ENCODE measurements at regions not wholly inside any gene's neighbourhood (a gene's known extent, or its start where the extent isn't known, plus 50 kb on each side); places are given as distances from the start of the nearest gene placed in this dataset.

DNA sequence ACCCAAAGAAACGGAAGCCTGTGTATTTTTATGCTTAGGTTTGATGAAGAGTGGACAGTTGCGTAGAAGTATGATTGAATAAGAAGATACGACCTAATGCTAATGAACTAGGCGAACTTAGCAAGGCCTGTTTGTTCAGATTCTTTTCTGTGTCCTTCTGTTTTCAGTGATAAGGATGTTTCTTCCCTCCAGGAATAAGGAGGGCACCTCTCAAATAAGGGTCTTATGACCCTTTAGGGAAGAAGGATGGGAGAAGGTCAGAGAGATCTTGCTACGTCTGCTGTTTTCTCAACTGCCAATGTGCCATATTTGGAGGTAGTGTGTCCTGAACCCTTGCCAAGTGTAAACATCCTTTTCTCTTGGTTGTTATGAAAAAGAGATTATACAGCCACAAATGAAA lies 524.8 kb downstream of the UTRN start:
- Mint-ChIP-seq H3K27me3 (ENCODE audit: low read depth) (no peaks in the 10 kb centered on the region), H3K27ac (no peak overlapping the region), H3K4me1 (no peaks in the 10 kb centered on the region), H3K4me3 (no peak overlapping the region), H3K9me3 (no peaks in the 10 kb centered on the region), H3K36me3 (ENCODE audit: low read depth) (peaks cover 40% of the 10 kb centered on the region)
- TF ChIP-seq, protein P1, sequence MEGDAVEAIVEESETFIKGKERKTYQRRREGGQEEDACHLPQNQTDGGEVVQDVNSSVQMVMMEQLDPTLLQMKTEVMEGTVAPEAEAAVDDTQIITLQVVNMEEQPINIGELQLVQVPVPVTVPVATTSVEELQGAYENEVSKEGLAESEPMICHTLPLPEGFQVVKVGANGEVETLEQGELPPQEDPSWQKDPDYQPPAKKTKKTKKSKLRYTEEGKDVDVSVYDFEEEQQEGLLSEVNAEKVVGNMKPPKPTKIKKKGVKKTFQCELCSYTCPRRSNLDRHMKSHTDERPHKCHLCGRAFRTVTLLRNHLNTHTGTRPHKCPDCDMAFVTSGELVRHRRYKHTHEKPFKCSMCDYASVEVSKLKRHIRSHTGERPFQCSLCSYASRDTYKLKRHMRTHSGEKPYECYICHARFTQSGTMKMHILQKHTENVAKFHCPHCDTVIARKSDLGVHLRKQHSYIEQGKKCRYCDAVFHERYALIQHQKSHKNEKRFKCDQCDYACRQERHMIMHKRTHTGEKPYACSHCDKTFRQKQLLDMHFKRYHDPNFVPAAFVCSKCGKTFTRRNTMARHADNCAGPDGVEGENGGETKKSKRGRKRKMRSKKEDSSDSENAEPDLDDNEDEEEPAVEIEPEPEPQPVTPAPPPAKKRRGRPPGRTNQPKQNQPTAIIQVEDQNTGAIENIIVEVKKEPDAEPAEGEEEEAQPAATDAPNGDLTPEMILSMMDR (IDR thresholded peaks at IDR 0.05; ENCODE audit: unreplicated experiment in 3 of 3): no peak

DNA sequence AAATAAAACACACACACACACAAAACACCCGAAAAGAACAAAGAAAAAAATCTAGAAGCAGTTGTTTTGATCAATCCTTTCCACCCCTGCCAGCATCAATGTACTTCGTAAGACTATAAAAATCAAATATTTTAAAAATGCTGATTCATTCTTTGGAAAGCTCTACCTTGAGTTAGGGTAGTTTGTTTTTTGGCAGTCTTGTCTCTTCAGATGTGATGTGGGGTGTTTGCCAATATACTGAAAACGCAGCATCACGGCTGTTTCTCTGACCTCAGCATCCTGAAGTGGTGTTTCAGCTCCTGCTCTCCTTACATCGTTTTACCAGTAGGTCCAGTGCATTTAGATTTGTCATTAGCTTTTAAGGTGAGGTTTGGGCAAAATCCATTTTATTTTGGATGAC lies 526.0 kb downstream of the UTRN start:
- Mint-ChIP-seq H3K27ac (no peak overlapping the region), H3K4me3 (no peak overlapping the region), H3K9me3 (no peaks in the 10 kb centered on the region), H3K27me3 (ENCODE audit: low read depth) (no peaks in the 10 kb centered on the region), H3K4me1 (peaks cover 5% of the 10 kb centered on the region), H3K36me3 (ENCODE audit: low read depth) (peaks cover 36% of the 10 kb centered on the region)
- TF ChIP-seq, protein P1 (IDR thresholded peaks at IDR 0.05; ENCODE audit: unreplicated experiment in 3 of 3): no peak

DNA sequence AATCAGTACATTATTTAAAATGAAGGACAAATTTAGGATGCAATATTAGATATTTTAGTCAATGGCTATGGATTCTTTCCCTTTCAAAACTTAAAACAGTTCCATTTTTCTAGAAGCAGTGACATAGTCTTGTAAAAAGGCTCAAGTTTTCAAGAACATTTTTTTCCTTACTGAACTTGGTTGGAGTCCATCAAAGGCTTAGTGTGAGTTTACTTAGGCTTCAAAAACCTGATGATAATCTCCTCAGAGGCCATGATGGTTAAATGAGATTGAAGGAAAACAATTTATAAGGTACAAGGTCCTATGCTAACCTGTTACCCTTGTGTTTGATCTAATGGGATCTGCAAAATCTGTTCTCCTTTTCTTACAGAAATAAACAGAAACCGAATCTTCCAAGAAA lies 531.8 kb downstream of the UTRN start:
- TF ChIP-seq, protein P1 (IDR thresholded peaks at IDR 0.05; ENCODE audit: unreplicated experiment in 3 of 3): no peak
- Mint-ChIP-seq H3K27me3 (ENCODE audit: low read depth) (no peaks in the 10 kb centered on the region), H3K4me1 (peaks cover 20% of the 10 kb centered on the region), H3K9me3 (no peaks in the 10 kb centered on the region), H3K36me3 (ENCODE audit: low read depth) (peaks cover 18% of the 10 kb centered on the region), H3K27ac (no peak overlapping the region), H3K4me3 (no peak overlapping the region)

DNA sequence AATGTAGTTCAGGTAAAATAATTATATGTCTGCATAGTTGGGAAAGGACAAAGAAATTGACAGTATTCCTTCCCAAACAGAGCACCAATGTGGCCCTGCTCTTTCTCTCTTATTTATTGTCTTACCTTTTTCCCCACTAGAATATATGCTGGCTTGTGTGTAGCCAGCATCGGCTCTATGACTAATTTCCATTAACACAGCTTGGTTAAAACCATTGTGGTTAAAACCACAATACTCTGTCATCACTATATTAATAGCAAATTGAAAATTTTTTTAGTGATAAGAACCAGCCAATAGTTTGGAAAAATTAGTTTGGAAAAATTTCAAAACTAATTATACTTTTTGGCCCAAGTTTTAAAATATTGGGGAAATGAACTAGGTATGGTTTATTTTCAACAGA lies 535.1 kb downstream of the UTRN start:
- H3K27ac Mint-ChIP-seq: no peak overlapping the region

DNA sequence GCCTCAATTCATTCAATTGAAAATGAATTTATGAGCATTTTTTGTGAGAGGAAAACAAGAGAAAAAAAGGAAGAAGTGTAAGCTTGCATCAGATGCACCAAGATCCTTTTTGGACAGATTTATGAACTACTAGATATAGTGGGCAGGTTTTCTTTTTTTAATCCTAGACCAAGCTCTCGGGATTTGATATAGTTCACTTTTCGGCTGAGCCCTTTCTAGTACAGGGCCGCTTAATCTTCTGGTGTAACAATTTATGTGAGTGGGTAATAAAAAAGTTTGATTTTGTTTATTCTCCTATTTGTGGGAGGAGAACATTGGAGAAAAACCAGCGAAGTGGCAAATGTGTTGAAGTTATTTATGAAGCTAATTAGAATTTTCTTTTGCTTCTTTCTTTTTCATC lies 538.0 kb downstream of the UTRN start:
- Mint-ChIP-seq H3K36me3 (ENCODE audit: low read depth) (peaks cover 27% of the 10 kb centered on the region), H3K27ac (peak overlapping the region in 1 of 3 experiments; percentile 35), H3K4me1 (peaks cover 17% of the 10 kb centered on the region), H3K9me3 (no peaks in the 10 kb centered on the region), H3K4me3 (no peak overlapping the region), H3K27me3 (ENCODE audit: low read depth) (no peaks in the 10 kb centered on the region)
- TF ChIP-seq, protein P1 (IDR thresholded peaks at IDR 0.05; ENCODE audit: unreplicated experiment in 3 of 3): no peak

More for the DNA sequence above, 535.1 kb downstream of the UTRN start:
- Mint-ChIP-seq H3K4me3 (no peak overlapping the region), H3K9me3 (no peaks in the 10 kb centered on the region), H3K4me1 (peaks cover 28% of the 10 kb centered on the region), H3K27me3 (ENCODE audit: low read depth) (no peaks in the 10 kb centered on the region), H3K36me3 (ENCODE audit: low read depth) (peaks cover 9% of the 10 kb centered on the region)
- TF ChIP-seq, protein P1 (IDR thresholded peaks at IDR 0.05; ENCODE audit: unreplicated experiment in 3 of 3): no peak

DNA sequence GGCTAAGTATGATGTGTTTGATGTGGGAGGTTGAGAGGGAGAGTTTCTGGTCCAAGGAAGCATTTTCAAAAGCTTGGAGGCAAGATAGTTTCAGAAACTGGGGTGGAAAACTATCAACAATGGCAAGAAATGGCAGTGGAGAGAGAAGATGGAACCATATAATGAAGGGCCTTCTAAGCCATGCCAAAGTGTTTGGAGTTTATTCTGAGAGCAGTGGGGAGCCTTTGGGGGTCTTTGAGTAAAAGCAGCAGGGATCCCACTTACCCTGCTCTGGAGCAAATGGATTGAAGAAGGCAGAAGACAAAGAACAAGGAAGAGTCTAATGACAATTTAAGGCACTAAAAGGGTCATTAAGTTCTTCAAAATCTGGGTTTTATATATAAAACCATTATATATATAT lies 538.9 kb downstream of the UTRN start:
- H3K36me3 Mint-ChIP-seq (ENCODE audit: low read depth): peaks cover 30% of the 10 kb centered on the region
- TF ChIP-seq, protein P1 (IDR thresholded peaks at IDR 0.05; ENCODE audit: unreplicated experiment in 3 of 3): no peak
- peak overlapping the region in 1 of 3 experiments; percentile 55 for H3K27ac Mint-ChIP-seq
- no peaks in the 10 kb centered on the region for H3K9me3 Mint-ChIP-seq
- H3K27me3 Mint-ChIP-seq (ENCODE audit: low read depth): no peaks in the 10 kb centered on the region
- H3K4me1 Mint-ChIP-seq: peaks cover 8% of the 10 kb centered on the region
- no peak overlapping the region for H3K4me3 Mint-ChIP-seq

All from nephron (organoid).